ENCODE measurements at regions not wholly inside any gene's neighbourhood (a gene's known extent, or its start where the extent isn't known, plus 50 kb on each side); places are given as distances from the start of the nearest gene placed in this dataset.
"Not testable (repeated sequence)": the region's sequence is repeated elsewhere in the genome, so short reads cannot be mapped to it uniquely, and the experiment has no call there.

DNA sequence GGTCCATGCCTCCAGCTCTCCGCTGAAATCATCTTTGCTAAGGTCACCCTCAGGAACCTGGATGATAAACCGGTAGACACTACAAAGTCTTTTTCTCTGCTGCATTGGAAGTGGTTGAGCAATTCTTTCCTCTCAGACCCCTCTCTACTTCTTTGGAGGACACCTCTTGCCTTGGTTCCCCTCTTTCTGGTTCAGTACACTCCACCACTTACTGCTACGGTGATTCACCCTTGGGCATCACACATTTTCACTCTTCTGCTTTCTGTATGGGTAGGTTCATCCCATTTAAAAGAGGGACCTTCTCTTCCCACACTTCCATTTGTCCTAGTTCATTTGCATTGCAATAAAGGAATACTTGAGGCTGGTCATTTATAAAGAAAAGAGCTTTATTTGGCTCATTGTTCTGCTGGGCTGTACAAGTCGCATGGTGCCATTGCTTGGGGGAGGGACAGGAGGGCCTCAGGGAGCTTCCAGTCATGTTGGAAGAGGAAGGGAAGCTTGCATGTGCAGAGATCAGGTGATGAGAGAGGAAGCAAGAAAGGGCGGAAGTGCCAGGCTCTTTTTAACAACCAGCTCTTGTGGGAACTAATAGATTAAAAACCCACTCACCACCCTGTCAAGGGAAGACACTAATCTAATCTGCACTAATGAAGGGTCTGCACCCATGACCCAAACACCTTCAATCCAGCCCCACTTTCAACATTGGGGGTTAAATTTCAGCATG lies 149.7 kb upstream of the TMEM170B start:
- DNase-seq (ENCODE audit: low read depth in 2 of 3, low spot score in 2 of 3), result no peak

DNA sequence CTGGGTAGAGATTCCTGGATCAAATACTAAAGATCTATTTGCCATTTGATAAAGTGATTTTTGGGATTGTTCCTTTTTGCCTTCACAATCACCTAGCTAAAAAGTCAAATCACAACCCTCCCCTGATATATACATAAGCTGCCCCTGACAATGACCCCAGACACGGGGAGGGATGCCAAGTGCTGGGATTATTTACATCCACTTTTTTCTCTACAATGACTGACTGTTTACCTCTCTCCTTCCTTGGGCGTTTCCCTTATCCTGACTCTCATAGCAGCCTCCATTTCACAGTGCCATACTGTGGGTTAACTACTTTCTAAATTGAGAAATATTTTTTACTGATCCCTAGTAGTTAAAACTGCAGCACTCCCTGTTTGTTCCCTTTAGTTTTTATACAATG lies 150.8 kb upstream of the TMEM170B start:
- no peak for DNase-seq (ENCODE audit: low read depth in 2 of 3, low spot score in 2 of 3)

DNA sequence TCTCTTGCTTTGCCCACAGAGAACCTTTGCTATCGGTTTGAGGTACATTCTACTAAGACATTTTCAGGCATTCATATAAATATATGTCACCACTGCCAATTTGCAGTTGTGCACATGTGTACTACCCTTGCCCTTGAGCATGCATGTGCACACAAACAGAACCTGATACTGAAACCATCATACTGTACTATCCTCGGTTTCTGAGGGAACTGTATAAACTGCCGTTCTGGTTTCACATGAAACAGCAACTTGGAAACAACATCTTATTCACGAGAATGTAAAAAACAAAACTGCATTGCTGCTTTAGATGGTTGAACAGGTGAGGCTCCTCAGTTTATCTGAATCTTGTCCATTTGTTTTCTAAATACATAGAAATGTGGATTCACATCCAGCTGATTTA lies 151.2 kb upstream of the TMEM170B start:
- DNase-seq (ENCODE audit: low read depth in 2 of 3, low spot score in 2 of 3), result no peak

DNA sequence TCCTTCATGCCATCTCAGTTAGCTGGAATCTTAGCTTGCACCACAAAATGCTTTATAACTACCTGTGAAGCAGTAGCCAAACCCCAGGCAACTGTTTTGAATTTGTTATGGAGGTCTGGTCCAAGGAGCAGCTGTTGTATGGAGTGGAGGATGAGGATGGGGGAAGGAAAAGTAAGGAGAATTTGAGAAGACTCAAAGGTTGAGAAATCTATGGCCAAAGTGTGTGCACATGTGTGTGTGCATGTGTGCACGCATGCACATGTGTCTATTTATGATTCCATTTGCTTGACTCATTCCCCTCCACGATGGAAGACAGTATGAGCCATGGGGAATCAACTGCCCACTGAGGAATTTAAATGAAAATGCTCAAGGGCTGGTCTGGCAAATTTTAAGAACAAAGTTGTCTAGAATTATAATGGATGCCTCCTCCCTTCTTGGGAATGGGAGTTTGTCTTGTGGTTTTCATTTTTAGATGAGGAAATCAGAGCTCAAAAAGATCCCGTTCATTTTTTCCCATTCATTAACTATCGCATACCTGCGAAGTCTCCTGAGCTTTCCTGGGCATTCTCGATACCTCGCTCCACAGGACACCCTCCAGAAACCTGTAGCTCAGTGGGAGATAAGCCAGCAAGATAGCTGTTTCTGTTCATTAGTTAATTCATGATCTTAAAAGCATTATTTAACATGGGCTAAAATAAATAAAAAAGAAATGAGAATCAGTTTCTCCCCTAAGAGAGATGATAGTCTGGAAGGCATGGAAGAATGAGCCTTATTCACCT lies 152.3 kb upstream of the NEDD9 start:
- DNase-seq (ENCODE audit: low read depth in 2 of 3, low spot score in 2 of 3), result no peak

DNA sequence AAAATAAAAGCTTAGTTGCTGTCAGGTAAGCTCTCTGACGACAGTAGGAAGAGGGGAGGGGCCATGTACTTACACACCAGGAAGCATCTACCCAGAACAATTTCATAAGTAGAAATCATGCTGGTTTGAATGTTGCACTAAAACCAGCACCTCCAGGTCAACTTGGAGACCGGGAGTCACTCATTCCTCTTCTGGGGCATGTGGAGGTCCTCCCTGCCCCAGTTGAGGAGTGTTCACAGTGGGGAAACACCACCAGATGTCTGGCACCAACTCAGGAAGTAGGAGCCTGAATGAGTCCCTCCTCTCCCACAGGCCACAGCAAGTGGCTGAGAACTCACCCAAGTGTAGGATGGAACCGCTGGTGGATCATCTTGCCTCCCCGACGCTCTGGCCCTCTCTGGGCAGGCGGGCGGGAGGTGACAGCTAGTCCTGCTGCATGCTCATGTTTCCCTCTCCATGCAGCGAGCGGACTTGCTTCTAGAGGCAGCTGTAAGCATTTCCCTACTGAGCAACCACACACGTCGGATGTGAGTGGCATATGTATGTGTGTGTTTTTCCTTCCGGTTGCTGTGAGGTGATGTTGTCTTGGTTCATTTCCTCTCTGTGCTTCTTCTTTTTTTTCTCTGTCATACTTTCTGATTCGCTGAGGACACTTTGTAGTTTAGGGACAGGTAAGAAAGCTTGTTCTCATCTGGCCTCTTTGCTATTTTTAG lies 149.5 kb upstream of the NEDD9 start:
- peak; percentile 64 to 80 (median 68) for DNase-seq (ENCODE audit: low read depth in 2 of 3, low spot score in 2 of 3)

DNA sequence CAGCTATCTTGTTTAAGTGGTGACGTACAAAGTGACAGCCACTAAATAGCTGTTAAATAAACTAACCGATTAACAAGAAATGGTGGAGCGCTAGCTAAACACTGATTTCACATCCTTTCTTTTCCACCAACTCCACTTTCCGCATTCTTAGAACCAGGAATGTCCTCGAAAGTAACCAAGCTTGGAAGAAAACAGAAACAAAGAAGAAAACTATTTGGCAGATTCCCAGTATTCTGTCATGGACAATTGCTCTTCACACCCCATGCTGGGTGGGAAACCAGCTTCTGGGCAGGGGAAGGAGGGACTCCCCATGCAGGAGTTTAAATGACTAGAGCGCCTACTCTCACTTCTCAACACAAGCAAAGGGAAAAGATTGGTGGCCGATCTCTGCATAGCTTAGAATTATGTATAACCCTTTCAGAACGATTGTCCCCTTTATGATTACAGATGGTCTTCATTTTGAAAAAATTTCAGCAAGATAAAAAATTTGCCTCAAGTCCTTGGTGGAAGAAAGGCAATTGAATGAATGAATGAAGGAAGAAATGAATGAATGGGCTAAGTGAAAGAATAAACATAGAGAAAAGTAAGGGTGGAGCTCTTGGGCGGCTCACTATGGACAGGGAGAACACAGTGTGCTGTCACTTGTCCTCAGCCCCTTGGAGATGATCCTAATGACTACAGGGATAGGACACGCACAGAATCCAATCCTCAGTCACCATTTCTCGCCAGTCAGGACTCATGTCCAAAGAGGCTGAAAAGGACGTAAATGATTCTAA lies 148.7 kb upstream of the NEDD9 start:
- DNase-seq (ENCODE audit: low read depth in 2 of 3, low spot score in 2 of 3), result no peak

DNA sequence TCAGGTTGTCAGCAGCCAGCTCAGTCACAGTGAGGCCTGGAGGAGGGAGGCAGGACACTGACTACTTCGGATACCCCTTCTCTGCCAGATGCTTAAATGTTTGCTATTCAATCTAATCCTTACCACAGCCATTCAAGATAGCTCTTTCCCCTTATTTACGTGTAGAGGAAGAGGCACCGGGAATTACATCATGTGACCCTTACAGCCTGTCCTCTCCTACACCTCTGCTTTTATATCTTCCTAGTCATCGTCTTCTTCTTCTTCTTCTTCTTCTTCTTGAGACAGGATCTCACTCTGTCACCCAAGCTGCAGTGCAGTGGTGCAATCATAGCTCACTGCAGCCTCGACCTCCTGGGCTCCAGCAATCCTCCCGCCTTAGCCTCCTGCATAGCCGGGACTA lies 148.1 kb upstream of the NEDD9 start:
- no peak for DNase-seq (ENCODE audit: low read depth in 2 of 3, low spot score in 2 of 3)

DNA sequence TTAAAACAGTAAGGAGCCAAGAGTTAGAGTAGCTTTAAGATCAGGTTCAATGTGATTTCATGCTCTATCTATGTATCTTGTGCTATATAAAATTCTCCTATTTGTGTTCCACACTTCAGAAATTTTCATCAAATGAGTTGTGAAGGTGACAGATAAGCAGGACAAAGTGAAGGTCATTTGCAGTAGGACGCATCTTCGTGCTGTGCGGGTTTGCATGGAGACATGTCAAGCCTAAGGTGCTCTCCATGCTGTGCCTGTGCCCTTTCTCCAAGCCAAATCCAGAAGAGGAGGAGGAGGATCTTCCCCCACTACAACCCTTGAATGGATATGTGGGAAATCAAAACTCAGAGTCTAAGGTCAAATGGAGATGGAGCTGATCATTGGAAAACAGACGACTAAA lies 147.3 kb upstream of the NEDD9 start:
- DNase-seq (ENCODE audit: low read depth in 2 of 3, low spot score in 2 of 3), result no peak

DNA sequence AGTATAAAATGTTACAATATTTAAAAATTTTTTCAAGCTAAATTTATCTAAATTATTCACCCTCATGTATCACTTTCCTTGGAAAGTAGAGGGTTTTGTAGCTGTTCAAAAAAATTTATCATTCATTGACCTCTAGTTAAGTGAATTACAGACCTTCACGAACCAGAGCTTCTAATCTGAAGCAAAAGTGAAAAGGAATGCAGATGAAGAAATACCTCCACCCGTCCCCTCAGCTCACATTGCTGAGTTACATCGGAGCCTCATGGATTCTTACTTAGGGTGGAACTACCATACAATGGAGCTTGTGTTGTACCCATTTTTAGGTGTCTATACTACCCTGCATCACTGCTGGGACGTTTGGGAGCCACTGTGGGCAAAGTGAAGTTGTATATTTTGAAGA lies 146.2 kb upstream of the NEDD9 start:
- DNase-seq (ENCODE audit: low read depth in 2 of 3, low spot score in 2 of 3), result no peak

DNA sequence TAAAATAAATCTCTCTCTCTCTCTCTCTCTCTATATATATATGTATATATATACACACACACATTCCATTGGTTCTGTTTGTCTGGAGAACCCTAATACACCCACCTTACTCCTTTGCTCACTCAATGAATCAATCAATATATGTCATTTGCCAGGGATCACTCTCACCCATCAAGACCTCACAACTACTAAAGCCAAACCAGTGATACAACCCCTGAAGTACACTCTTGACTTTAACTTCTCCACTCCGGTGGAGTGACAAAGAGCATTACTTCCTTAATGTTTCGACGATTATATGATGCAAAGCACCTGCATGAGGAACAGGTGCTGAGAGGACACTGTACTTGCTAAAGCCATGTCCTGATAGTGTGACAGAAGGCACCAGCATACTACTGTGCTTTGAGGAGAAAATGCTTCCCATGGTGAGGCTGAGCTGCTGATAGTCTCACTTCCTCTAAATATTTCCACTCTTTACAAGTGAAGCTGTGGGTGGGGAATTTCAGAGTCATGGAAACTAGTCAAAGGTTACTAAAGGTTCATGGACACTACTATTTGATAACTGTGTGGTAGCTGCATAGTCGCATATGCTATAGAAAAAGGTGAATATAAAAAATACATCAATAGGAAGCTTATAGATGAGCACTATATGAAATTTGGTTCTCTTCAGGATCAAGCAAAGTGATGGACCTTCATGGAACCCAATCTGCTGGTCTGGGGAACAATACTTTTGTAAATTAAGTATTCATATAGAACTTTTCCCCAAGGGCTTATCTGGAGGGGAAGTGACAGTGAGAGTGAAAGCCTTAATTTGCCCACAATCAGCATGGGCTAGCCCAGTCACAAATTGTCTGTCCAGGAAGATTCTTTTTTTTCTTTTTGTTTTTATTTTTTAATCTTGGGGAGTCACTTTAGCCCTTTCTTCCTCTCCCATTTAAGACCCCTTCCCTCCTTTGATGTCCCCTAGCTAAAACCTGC lies 141.9 kb upstream of the NEDD9 start:
- peak in 1 of 3 donors; percentile 25 for DNase-seq (ENCODE audit: low read depth in 2 of 3, low spot score in 2 of 3)

DNA sequence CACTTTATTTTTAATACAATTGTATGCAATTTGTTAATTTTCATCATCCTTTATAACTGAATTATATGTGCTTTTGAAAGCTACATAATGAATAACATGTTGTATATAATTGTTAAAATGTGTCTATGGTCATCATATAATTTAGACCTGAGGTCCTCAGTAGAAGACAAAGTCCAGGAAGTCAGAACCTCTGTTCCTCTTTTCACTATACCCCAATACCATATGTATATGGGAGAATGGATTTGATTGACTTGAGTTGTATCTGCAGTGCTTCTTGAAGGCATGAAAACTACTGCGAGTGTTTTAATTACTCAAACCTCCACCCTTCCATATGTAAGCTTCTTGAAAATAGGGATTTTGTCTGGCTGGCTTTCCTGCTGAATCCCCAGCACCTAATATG lies 140.7 kb upstream of the NEDD9 start:
- DNase-seq (ENCODE audit: low read depth in 2 of 3, low spot score in 2 of 3), result no peak

DNA sequence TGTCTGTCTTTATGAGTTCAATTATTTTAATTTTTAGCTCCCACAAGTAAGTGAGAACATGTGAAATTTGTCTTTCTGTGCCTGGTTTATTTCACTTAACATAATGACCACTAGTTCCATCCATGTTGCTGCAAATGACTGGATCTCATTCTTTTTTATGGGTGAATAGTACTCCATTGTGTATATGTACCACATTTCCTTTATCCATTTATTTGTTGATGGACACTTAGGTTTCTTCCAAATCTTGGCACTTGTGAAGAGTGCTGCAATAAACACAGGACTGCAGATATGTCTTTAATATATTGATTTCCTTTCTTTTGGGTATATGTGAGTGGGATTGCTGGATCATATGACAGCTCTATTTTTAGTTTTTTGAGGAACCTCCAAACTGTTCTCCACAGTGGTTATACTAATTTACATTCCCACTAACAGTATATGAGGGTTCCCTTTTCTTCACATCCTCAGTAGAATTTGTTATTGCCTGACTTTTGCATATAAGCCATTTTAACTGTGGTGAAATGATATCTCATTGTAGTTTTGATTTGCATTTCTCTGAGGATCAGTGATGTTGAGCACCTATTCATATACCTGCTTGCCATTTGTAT lies 139.8 kb upstream of the NEDD9 start:
- not testable (repeated sequence) for DNase-seq (ENCODE audit: low read depth in 2 of 3, low spot score in 2 of 3)

DNA sequence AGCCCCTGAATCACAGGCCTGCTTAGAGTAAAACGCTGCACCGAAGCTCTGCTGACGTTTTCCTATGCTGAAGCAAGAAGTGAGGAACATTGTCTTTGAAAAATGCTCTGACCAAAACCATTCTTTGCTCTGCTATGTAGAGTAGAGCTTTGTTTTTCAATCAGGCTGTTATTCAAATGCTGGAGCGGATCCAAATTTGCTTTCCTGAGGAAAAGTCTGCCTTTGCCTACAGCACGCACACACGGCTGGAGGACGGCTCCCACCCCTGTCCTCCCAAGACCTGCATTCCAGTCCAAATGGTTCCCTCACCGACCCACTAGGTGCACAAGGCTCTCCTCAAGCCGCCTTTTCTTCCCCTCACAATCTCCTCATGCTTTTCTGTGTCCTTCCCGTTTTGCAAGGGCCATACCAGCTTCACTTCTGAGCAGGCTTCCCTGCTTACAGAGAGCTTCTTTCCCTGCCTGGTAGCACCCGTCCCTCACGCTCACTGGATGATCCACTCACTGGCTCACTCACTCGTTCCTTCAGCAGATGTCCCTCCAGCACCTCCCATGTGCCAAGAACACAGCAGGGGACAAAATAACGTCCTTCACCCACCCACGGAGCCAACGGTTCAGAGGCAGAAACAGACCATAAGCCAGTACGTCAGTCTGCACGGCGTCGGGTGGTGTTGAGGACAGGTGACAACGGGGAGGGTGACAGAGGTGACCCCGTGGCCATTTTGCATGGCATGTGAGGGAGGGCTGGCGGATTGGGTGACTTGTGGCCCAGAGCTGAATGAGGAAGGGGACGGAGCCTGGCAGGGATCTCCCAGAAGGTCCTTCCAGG lies 137.9 kb upstream of the NEDD9 start:
- DNase-seq (ENCODE audit: low read depth in 2 of 3, low spot score in 2 of 3), result no peak

DNA sequence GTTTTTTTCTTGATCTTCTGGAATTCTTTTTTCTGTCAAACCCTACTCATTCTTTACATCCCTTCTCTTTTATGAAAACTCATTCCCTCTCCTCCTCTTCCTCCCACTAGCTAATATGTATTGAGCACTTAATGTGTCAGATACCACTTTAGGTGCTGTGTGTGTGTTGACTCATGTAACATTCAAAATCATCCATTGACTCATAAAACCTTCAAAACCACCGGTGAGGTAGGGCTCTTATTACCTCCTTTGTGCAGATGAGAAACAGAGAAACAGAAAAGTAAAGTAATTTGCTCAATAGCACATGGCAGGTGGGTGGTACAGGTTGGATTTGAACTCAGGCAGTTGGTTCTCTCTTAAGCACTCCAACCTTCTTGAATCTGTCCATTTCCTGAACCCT lies 136.3 kb upstream of the NEDD9 start:
- DNase-seq (ENCODE audit: low read depth in 2 of 3, low spot score in 2 of 3), result no peak

DNA sequence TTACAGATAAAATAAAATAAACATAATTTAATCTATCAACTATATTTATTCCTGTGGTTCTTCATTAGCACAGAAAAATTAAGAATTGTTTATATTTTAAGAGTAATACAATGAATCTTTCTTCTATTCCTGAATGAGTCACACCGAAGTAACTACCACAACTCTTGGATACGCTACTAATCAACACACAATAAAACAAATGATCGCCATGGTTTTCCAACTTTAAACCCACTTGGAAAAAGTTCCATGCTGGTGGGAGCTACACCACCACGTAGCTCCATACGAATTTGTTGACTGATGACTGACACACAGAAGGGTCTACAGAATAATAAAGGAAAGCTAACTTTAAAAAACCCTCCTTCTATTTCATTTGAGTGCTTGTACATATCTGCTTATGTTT lies 135.8 kb upstream of the NEDD9 start:
- no peak for DNase-seq (ENCODE audit: low read depth in 2 of 3, low spot score in 2 of 3)

DNA sequence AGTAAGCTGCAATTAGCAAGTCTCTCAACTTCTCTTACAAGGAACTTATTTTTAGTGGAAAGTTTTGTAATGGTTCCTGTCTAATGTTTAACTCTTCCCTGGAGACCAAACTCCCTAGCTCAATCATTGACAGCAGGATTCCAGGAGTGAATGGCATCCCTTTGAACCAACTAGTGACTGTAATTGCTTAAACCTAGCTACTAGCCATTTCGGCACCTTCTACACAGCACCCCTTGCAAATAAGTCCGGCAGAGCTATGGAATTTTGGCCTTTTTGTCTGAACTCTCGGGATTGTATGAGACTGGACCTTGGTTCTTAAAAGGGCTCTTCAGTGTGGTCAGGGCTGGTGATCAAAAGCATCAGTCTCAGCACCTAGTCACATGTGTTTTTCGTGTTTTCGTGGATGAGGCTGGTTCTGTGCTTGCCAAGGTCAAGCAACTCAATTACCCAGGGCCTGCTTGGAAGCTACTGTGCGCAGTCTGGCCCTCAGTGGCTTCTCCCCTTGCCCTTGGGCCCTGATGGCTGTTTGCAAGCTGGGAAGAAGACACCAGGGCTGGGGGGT lies 135.3 kb upstream of the NEDD9 start:
- no peak for DNase-seq (ENCODE audit: low read depth in 2 of 3, low spot score in 2 of 3)

DNA sequence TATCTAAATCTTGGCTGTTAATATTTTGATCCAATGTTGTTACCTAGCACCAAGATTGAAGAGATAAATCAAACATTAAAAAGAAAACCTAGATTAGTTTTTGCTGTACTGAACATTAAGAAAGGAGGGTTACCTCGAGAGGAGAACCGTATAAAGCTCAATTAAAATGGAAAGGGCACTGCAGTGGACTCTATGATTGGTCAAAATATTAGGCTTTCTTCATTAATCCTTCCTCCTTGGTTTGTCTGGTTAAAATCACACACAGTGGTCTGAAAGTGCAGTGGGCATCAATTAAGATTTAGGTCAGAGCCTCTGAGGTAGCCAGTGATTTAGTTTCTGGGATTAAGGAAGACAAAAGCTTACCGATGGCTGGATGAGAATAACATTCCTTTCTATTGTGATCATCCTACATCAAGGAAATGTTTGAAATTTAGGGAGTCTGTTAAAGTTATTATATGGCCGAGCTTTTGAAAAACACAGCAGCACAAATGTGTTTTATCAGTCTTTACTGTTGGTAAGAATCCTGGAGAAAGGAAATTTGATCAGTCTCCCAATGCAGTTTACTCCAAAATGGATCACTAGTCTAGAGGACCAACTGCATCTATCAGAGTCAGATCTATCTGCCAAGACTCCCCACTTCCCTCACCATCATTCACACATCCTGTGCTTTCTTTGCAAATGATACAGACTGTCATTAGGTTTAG lies 134.6 kb upstream of the NEDD9 start:
- no peak for DNase-seq (ENCODE audit: low read depth in 2 of 3, low spot score in 2 of 3)
